ENCODE measurements at regions not wholly inside any gene's neighbourhood (a gene's known extent, or its start where the extent isn't known, plus 50 kb on each side); places are given as distances from the start of the nearest gene placed in this dataset.
"Not testable (repeated sequence)": the region's sequence is repeated elsewhere in the genome, so short reads cannot be mapped to it uniquely, and the experiment has no call there.

DNA sequence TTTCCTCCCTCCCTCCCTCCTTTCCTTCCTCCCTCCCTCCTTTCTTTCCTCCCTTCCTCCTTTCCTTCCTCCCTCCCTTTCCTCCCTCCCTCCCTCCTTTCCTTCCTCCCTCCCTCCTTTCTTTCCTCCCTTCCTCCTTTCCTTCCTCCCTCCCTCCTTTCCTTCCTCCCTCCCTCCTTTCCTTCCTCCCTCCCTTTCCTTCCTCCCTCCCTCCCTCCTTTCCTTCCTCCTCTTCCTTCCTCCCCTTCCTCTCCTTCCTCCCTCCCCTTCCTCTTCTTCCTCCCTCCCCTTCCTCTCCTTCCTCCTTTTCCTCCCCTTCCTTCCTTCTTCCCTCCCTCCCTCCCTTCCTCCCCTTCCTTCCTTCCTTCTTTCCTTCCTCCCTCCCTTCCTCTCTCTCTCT lies 748.5 kb downstream of the EPHA4 start:
- TF ChIP-seq FOXM1 (IDR thresholded peaks at IDR 0.05; ENCODE audit: borderline replicate concordance); NFRKB (IDR thresholded peaks at IDR 0.05); FOXK2 (IDR thresholded peaks at IDR 0.05); FOXA1 (IDR thresholded peaks at IDR 0.05); ARNT (IDR thresholded peaks at IDR 0.05): not testable (repeated sequence)

Measured in HEK293T (cell line).